Activated naive CD8-positive, alpha-beta T cell treated with anti-CD3 and anti-CD28 coated beads for 36 hours (primary cell): ENCODE measurements at regions not wholly inside any gene's neighbourhood (a gene's known extent, or its start where the extent isn't known, plus 50 kb on each side); places are given as distances from the start of the nearest gene placed in this dataset.
"Not testable (repeated sequence)": the region's sequence is repeated elsewhere in the genome, so short reads cannot be mapped to it uniquely, and the experiment has no call there.

Experiments used
- DNase-seq: peaks from one replicate; pipeline ENCODE4 v3.0.0; 2021
- H3K27ac Mint-ChIP-seq: one replicate; pipeline ENCODE4 v1.8.0; 2022; ENCODE audit warnings: mild to moderate bottlenecking, moderate library complexity, mixed read lengths
- H3K27me3 Mint-ChIP-seq: one replicate; pipeline ENCODE4 v1.8.0; 2022; ENCODE audit warnings: mild to moderate bottlenecking, mixed read lengths
- H3K36me3 Mint-ChIP-seq: one replicate; pipeline ENCODE4 v1.8.0; 2021; ENCODE audit warnings: mild to moderate bottlenecking, mixed read lengths
- H3K4me1 Mint-ChIP-seq: one replicate; pipeline ENCODE4 v1.8.0; 2021; ENCODE audit warnings: mixed read lengths
- H3K4me3 Mint-ChIP-seq: one replicate; pipeline ENCODE4 v1.8.0; 2022; ENCODE audit warnings: mild to moderate bottlenecking, moderate library complexity, mixed read lengths
- H3K9me3 Mint-ChIP-seq: one replicate; pipeline ENCODE4 v1.8.0; 2022; ENCODE audit warnings: mixed read lengths

- H3K9me3 Mint-ChIP-seq: no peaks in the 10 kb centered on the region
- DNase-seq: no peak
- H3K27ac Mint-ChIP-seq: no peak overlapping the region
- H3K36me3 Mint-ChIP-seq: no peaks in the 10 kb centered on the region
- H3K4me1 Mint-ChIP-seq: no peaks in the 10 kb centered on the region
- H3K4me3 Mint-ChIP-seq: no peak overlapping the region
- H3K27me3 Mint-ChIP-seq: peaks cover 6% of the 10 kb centered on the region
Observed at GRCh38 chrX:25141684-25142083, 125.9 kb upstream of the ARX start.

- Mint-ChIP-seq H3K4me3 (no peak overlapping the region), H3K9me3 (no peaks in the 10 kb centered on the region), H3K4me1 (no peaks in the 10 kb centered on the region), H3K27me3 (peaks cover 12% of the 10 kb centered on the region), H3K36me3 (no peaks in the 10 kb centered on the region), H3K27ac (no peak overlapping the region)
- no peak for DNase-seq
Observed at GRCh38 chrX:25131055-25131454, 115.3 kb upstream of the ARX start.

DNA sequence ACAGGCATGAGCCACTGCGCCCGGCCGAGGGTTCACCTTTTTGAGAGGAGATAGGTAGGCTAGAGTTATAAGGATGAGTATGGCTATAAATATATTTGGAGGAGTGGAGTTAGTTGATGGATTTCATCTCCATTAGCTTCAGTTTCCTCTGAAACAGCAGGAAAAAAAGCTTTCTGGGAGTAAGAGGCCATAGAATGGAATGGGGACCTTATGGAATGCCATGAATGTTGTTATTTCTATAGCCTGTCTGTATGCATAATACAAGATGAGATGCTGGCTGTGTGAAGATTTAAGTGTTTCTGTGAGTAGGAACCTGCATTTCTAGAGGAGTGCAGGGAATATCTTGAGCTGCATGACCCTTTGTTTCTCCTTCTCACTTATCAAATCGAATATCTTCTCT, 114.9 kb upstream of the ARX start:
- H3K27ac Mint-ChIP-seq: no peak overlapping the region
- H3K36me3 Mint-ChIP-seq: no peaks in the 10 kb centered on the region

GRCh38 chrX:25125483-25125882, 109.7 kb upstream of the ARX start:
- Mint-ChIP-seq H3K27me3 (peaks cover 5% of the 10 kb centered on the region), H3K4me1 (no peaks in the 10 kb centered on the region), H3K27ac (no peak overlapping the region), H3K4me3 (no peak overlapping the region), H3K36me3 (no peaks in the 10 kb centered on the region), H3K9me3 (no peaks in the 10 kb centered on the region)
- no peak for DNase-seq

More for the DNA sequence above, 114.9 kb upstream of the ARX start:
- Mint-ChIP-seq H3K4me1 (no peaks in the 10 kb centered on the region), H3K9me3 (no peaks in the 10 kb centered on the region), H3K4me3 (no peak overlapping the region), H3K27me3 (peaks cover 12% of the 10 kb centered on the region)
- no peak for DNase-seq

DNA sequence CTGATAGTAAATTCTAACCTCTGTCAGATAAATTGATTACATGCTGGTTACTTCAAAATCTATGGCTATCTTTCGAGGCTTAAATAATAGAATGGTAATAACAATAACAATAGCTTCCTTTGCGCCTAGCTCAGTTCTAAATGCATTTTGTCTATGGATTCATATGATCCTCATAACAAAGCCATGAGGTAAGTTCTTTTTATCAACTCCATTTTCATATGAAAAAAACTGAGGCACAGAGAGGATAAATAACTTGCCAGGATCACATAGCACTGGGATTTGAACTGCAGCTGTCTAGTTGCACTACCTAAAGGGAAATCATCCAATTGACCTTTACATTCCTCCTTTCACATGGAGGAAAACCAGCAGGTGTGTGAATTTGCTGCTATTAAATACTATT, 108.6 kb upstream of the ARX start:
- Mint-ChIP-seq H3K36me3 (no peaks in the 10 kb centered on the region), H3K9me3 (no peaks in the 10 kb centered on the region), H3K4me3 (no peak overlapping the region), H3K4me1 (no peaks in the 10 kb centered on the region), H3K27ac (no peak overlapping the region), H3K27me3 (peaks cover 8% of the 10 kb centered on the region)
- no peak for DNase-seq

GRCh38 chrX:25112156-25112555, 96.4 kb upstream of the ARX start:
- Mint-ChIP-seq H3K27ac (no peak overlapping the region), H3K9me3 (no peaks in the 10 kb centered on the region), H3K4me1 (no peaks in the 10 kb centered on the region), H3K27me3 (no peaks in the 10 kb centered on the region), H3K36me3 (no peaks in the 10 kb centered on the region), H3K4me3 (no peak overlapping the region)
- no peak for DNase-seq

GRCh38 chrX:25108481-25108880, 92.7 kb upstream of the ARX start:
- Mint-ChIP-seq H3K4me3 (no peak overlapping the region), H3K36me3 (no peaks in the 10 kb centered on the region), H3K27ac (no peak overlapping the region), H3K9me3 (no peaks in the 10 kb centered on the region), H3K4me1 (no peaks in the 10 kb centered on the region), H3K27me3 (no peaks in the 10 kb centered on the region)
- DNase-seq: no peak

DNA sequence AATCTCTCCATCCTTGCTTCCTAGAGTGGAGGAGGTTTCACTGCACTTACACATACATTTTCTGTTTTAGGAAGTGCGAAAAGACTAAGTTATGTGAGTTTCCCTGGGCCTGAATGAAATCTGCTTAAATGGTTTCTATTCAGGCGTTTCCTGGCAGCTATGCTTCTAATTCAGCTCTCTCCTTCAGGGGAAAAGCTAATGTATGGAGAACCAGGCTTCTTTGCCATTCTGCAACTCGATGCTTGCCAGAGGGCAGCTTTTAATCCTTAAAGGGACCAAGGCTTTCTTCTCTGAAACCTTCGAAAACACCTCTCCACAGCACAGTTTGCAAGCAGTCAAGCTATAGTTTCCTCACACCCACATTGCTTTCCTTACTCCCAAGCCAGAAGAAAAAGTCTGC, 89.5 kb upstream of the ARX start:
- no peak overlapping the region for H3K4me3 Mint-ChIP-seq
- H3K27ac Mint-ChIP-seq: no peak overlapping the region
- no peaks in the 10 kb centered on the region for H3K36me3 Mint-ChIP-seq
- H3K9me3 Mint-ChIP-seq: no peaks in the 10 kb centered on the region
- DNase-seq: no peak
- H3K27me3 Mint-ChIP-seq: peaks cover 4% of the 10 kb centered on the region
- no peaks in the 10 kb centered on the region for H3K4me1 Mint-ChIP-seq

DNA sequence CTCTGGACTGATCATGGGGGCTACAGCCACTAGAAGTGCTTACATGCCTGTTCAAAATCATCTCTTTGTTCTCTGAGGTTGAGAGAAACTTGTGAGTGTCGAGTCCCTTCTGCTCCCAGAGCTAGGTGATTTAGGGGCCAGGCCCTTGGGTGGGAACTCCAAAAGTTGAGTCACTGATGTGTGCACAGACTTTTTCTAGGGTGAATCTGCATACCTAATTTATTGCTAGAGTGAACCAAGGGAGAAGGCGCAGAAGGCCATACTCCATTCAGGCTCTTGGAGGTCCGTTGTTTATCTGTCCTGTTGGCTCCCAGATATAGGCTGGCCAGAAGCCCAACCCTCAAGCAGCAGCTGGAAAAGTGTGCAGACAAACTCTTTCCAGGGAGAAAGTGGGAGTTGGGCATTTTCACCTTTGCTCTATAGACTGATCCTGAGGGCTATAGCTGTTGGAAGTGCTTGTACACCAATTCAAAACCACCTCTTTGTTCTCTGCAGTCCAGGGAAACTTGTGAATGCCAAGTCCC, 80.8 kb upstream of the ARX start:
- H3K4me3 Mint-ChIP-seq: no peak overlapping the region
- DNase-seq: no peak
- H3K27me3 Mint-ChIP-seq: peaks cover 8% of the 10 kb centered on the region
- no peaks in the 10 kb centered on the region for H3K9me3 Mint-ChIP-seq
- H3K36me3 Mint-ChIP-seq: no peaks in the 10 kb centered on the region
- H3K27ac Mint-ChIP-seq: no peak overlapping the region
- H3K4me1 Mint-ChIP-seq: no peaks in the 10 kb centered on the region

GRCh38 chrX:25091152-25091551, 75.4 kb upstream of the ARX start:
- H3K27ac Mint-ChIP-seq, H3K9me3 Mint-ChIP-seq, H3K36me3 Mint-ChIP-seq, H3K27me3 Mint-ChIP-seq, H3K4me1 Mint-ChIP-seq, H3K4me3 Mint-ChIP-seq, DNase-seq: not testable (repeated sequence)

- no peak for DNase-seq
- Mint-ChIP-seq H3K4me3 (no peak overlapping the region), H3K4me1 (no peaks in the 10 kb centered on the region), H3K27me3 (no peaks in the 10 kb centered on the region), H3K27ac (no peak overlapping the region), H3K36me3 (peaks cover 2% of the 10 kb centered on the region), H3K9me3 (peaks cover 4% of the 10 kb centered on the region)
Observed at GRCh38 chrX:25084446-25084845, 68.7 kb upstream of the ARX start.

DNA sequence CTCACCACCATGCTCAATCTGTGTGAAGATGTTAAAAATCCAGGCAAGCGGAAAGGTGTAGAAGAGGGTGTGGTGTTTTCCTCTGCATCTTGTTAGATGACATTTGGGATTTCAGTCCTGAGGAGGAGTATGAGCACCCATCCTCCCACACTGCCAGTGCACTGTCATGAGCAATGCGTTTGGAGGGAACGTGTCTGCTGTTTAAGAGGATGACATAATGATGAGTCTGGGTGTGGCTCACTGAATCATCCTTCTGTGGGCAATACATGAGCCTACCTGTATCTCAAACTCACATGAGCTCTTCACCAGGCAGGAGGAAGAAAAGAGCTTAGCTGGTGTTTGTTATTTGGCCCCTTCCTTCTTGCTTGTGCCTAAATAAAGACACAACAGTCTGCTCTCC, 67.9 kb upstream of the ARX start:
- Mint-ChIP-seq H3K9me3 (peaks cover 2% of the 10 kb centered on the region), H3K27me3 (no peaks in the 10 kb centered on the region), H3K4me3 (no peak overlapping the region), H3K36me3 (no peaks in the 10 kb centered on the region), H3K4me1 (no peaks in the 10 kb centered on the region), H3K27ac (no peak overlapping the region)
- DNase-seq: no peak

DNA sequence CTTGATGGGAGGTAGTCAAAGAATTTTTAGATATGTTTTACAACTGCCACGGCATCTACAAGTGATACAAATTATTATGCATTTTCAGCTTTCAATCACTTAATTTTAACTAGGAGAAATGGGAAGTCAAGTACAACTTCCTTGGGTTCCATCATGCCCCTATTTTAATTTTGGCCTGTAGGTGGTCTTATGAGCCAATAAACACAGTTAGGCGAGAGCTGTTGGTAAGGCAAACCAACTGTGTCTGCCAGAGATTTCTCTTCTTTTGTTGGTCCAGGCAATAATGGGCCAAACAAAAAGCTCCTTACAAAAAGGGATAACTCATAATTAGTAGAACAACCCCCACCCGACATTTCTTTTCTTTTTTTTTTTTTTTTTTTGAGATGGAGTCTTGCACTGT, 63.3 kb upstream of the ARX start:
- no peaks in the 10 kb centered on the region for H3K4me1 Mint-ChIP-seq
- no peak for DNase-seq
- H3K9me3 Mint-ChIP-seq: no peaks in the 10 kb centered on the region
- no peak overlapping the region for H3K27ac Mint-ChIP-seq
- H3K27me3 Mint-ChIP-seq: no peaks in the 10 kb centered on the region
- no peaks in the 10 kb centered on the region for H3K36me3 Mint-ChIP-seq
- no peak overlapping the region for H3K4me3 Mint-ChIP-seq

DNA sequence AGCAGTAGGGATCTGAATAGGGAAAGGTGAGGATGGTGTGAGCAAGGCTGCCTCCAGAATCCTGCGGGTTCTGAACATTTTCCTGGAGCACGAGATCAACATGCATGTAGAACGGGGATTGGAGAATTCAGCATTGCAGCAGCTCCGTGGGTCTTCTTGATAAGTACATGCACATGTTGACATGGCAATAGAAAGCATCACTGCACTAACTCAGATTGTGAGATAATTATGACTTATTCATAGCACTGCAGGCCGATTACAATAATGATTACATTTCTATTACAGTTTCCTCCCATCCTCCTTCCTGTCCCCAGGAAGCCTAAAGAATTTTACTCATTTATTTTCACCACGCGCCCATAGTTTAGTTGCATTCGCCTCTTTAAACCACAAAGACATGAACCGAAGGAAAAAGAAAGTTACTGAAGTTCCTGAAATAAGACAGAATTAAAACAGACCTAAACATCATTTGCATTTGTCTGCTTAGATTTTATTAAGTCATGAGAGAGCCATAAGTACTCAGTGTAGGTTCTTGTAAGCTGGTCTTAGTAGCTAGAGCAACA, 61.3 kb upstream of the ARX start:
- Mint-ChIP-seq H3K9me3 (no peaks in the 10 kb centered on the region), H3K4me1 (no peaks in the 10 kb centered on the region), H3K4me3 (no peak overlapping the region), H3K36me3 (no peaks in the 10 kb centered on the region), H3K27ac (no peak overlapping the region), H3K27me3 (no peaks in the 10 kb centered on the region)
- DNase-seq: no peak

DNA sequence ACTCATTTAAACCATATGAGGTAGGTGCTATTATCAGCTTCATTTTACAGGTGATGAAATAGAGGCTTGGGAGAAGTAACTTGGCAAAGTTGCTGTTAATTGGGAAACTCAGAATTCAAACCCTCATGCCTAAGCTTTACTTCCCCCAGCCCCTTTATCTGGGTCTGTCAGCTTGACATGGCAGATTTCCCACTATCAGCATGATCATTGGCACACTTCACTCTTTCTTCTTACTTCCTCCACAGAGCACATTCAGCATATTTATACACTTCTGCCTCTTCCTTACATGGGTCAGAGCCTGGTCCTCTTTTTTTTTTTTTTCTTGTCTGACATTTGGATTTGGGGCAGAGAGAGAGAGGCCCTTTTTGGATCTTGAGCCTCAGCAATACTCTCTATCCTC, 56.5 kb upstream of the ARX start:
- Mint-ChIP-seq H3K36me3 (no peaks in the 10 kb centered on the region), H3K4me1 (peaks cover 5% of the 10 kb centered on the region), H3K4me3 (no peak overlapping the region), H3K27ac (no peak overlapping the region), H3K9me3 (peaks cover 4% of the 10 kb centered on the region), H3K27me3 (no peaks in the 10 kb centered on the region)
- DNase-seq: no peak

DNA sequence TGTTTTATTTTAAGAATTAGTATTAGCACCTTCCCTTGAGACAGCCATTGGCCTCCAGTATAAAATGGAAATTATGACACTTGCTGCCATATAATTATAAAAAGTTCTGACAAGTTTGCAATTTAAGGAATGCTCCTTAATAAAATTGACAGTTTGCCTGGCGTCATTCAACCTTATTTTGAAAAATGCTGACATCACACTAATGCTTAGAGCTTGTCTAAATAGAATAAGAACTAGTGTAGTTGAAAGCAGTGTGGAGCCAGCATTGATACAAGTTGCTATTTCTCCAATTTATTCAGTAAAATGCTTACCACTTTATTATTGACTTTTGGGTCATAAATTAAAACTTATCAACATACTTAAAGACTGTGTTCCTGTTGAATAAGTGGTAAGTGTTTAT, 54.3 kb upstream of the ARX start:
- H3K4me3 Mint-ChIP-seq: no peak overlapping the region
- no peaks in the 10 kb centered on the region for H3K36me3 Mint-ChIP-seq
- H3K4me1 Mint-ChIP-seq: peaks cover 5% of the 10 kb centered on the region
- no peak for DNase-seq
- peaks cover 4% of the 10 kb centered on the region for H3K9me3 Mint-ChIP-seq
- H3K27me3 Mint-ChIP-seq: no peaks in the 10 kb centered on the region
- no peak overlapping the region for H3K27ac Mint-ChIP-seq

DNA sequence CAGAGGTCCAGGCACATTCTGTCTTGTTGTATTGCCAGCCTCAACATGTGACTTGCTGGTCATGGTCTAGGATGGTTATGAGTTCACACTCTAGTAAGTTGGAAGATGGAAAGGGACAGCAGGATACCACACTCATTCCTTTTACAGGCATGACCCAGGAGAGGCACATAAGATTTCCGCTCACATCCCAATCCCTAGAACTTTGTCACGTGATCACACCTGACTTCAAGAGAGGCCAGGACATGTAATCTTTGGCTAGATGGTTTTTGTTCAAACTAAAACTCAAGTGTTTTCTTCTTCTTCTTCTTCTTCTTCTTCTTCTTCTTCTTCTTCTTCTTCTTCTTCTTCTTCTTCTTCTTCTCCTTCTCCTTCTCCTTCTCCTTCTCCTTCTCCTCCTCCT, 53.4 kb upstream of the ARX start:
- peaks cover 4% of the 10 kb centered on the region for H3K9me3 Mint-ChIP-seq
- DNase-seq: no peak
- no peak overlapping the region for H3K27ac Mint-ChIP-seq
- no peaks in the 10 kb centered on the region for H3K36me3 Mint-ChIP-seq
- H3K27me3 Mint-ChIP-seq: no peaks in the 10 kb centered on the region
- H3K4me3 Mint-ChIP-seq: no peak overlapping the region
- H3K4me1 Mint-ChIP-seq: peaks cover 5% of the 10 kb centered on the region
